SK-N-SH (cell line): ENCODE measurements at regions not wholly inside any gene's neighbourhood (a gene's known extent, or its start where the extent isn't known, plus 50 kb on each side); places are given as distances from the start of the nearest gene placed in this dataset.

Source experiments
- CTCF ChIA-PET: fragments of 300-600, 350-600 bp; formaldehyde crosslinking; extraction: SDS; loops from one replicate; lab custom pipeline; 2021; lab: Yijun Ruan, JAX
- POLR2A ChIA-PET: fragments of 350-600 bp; sonication (Branson Sonifier 250); formaldehyde crosslinking; extraction: SDS; loops from one replicate; lab custom pipeline; 2020; ENCODE audit warnings: antibody characterized with exemption, inconsistent platforms; lab: Yijun Ruan, JAX
- DNase-seq: peaks from one replicate; pipeline ENCODE4 v3.0.0; 2012
- H2AFZ ChIP-seq: fragments of 200-600 bp; sonication (generic); 2 replicates; pipeline ENCODE4 v1.8.1; 2016; ENCODE audit warnings: antibody characterized with exemption, mild to moderate bottlenecking, low read depth
- H3F3A ChIP-seq: fragments of 200-600 bp; sonication (generic); replicated peaks from 2 replicates; pipeline ENCODE3; 2016; ENCODE audit warnings: antibody characterized with exemption, mild to moderate bottlenecking; ENCODE audit not compliant: insufficient read depth
- H3K27ac ChIP-seq, 2 experiments: fragments of 200-500 bp in 1 of 2; fragments of 200-600 bp in 1 of 2; sonication (Bioruptor generic) in 1 of 2; sonication (generic), shearing (Covaris generic) in 1 of 2; 2 replicates each; pipeline versions ENCODE4 v1.5.1 to v1.6.1; 2014 to 2016; ENCODE audit warnings: low read depth in 2 of 2, inconsistent platforms in 1 of 2, low read length in 1 of 2, mild to moderate bottlenecking in 1 of 2, mixed read lengths in 1 of 2
- H3K27me3 ChIP-seq: fragments of 200-600 bp; sonication (generic), shearing (Covaris generic); 2 replicates; pipeline ENCODE4 v1.6.1; 2016; ENCODE audit warnings: mixed run types; ENCODE audit not compliant: insufficient read depth
- H3K36me3 ChIP-seq, 2 experiments: fragments of 200-500 bp in 1 of 2; fragments of 200-600 bp in 1 of 2; sonication (Bioruptor generic) in 1 of 2; sonication (generic) in 1 of 2; replicated peaks in 1 of 2; 2 replicates each; pipeline versions ENCODE3 to v1.5.1; 2014 to 2016; ENCODE audit warnings: low read length in 1 of 2, mild to moderate bottlenecking in 1 of 2; ENCODE audit not compliant: insufficient read depth in 2 of 2, control insufficient read depth in 1 of 2
- H3K4me1 ChIP-seq, 2 experiments: fragments of 200-500 bp in 1 of 2; fragments of 200-600 bp in 1 of 2; sonication (Bioruptor generic) in 1 of 2; sonication (generic), shearing (Covaris generic) in 1 of 2; 2 replicates each; pipeline versions ENCODE4 v1.5.1 to v1.6.1; 2014 to 2016; ENCODE audit warnings: low read depth in 1 of 2, low read length in 1 of 2, mixed run types in 1 of 2; ENCODE audit not compliant: insufficient read depth in 2 of 2, control insufficient read depth in 1 of 2
- H3K4me2 ChIP-seq: fragments of 200-600 bp; sonication (generic), shearing (Covaris generic); 2 replicates; pipeline ENCODE4 v1.6.1; 2017; ENCODE audit warnings: mixed run types
- H3K4me3 ChIP-seq, 2 experiments: fragments of 200-500 bp in 1 of 2; fragments of 200-600 bp in 1 of 2; sonication (Bioruptor generic) in 1 of 2; sonication (generic), shearing (Covaris generic) in 1 of 2; 2 replicates each; pipeline versions ENCODE4 v1.5.1 to v1.8.1; 2014 to 2016; ENCODE audit warnings: low read depth in 2 of 2, inconsistent platforms in 1 of 2, low read length in 1 of 2, mild to moderate bottlenecking in 1 of 2, mixed read lengths in 1 of 2, moderate library complexity in 1 of 2
- H3K79me2 ChIP-seq: fragments of 200-600 bp; sonication (generic); 2 replicates; pipeline ENCODE4 v1.8.1; 2017; ENCODE audit warnings: mild to moderate bottlenecking; ENCODE audit not compliant: insufficient read depth
- H3K9ac ChIP-seq: fragments of 200-600 bp; sonication (generic); 2 replicates; pipeline ENCODE4 v1.6.1; 2017; ENCODE audit warnings: mixed run types
- H3K9me2 ChIP-seq: fragments of 200-600 bp; sonication (generic); 2 replicates; pipeline ENCODE4 v1.6.1; 2017; ENCODE audit warnings: mixed run types
- H3K9me3 ChIP-seq: fragments of 200-600 bp; sonication (generic); 2 replicates; pipeline ENCODE4 v1.6.1; 2017; ENCODE audit warnings: mixed run types, mild to moderate bottlenecking, moderate library complexity
- H4K20me1 ChIP-seq: fragments of 200-600 bp; sonication (generic); 2 replicates; pipeline ENCODE4 v1.6.1; 2017; ENCODE audit warnings: mild to moderate bottlenecking, mixed run types; ENCODE audit not compliant: insufficient read depth
- GATA2 ChIP-seq: sonication (generic); formaldehyde crosslinking; IDR thresholded peaks from 2 replicates; pipeline ENCODE4 v1.5.0; 2020; ENCODE audit warnings: mild to moderate bottlenecking, missing genetic modification reagents
- MEF2A ChIP-seq: IDR thresholded peaks from 2 replicates; pipeline ENCODE4 v1.4.0; 2012; ENCODE audit warnings: low read depth, borderline replicate concordance
- MXI1 ChIP-seq: IDR thresholded peaks from 2 replicates; pipeline ENCODE4 v1.6.1; 2012; ENCODE audit warnings: mild to moderate bottlenecking, low read depth, low read length, improper control_type of control experiment
- NRF1 ChIP-seq: IDR thresholded peaks from 2 replicates; pipeline ENCODE4 v1.6.1; 2012; ENCODE audit warnings: low read depth, mild to moderate bottlenecking, low read length
- POLR2AphosphoS5 ChIP-seq: IDR thresholded peaks from 2 replicates; pipeline ENCODE4 v1.6.1; 2012; ENCODE audit warnings: low read depth, low read length
- RAD21 ChIP-seq: IDR thresholded peaks from 2 replicates; pipeline ENCODE4 v1.6.1; 2012; ENCODE audit warnings: mild to moderate bottlenecking, low read length
- REST ChIP-seq: IDR thresholded peaks from 2 replicates; pipeline ENCODE4 v1.6.1; 2012; ENCODE audit warnings: mild to moderate bottlenecking, low read depth, low read length, moderate library complexity
- RFX5 ChIP-seq: IDR thresholded peaks from 2 replicates; pipeline ENCODE4 v1.6.1; 2012; ENCODE audit warnings: mild to moderate bottlenecking, improper control_type of control experiment, low read length
- TCF12 ChIP-seq: IDR thresholded peaks from 2 replicates; pipeline ENCODE4 v1.4.0; 2012
- TEAD4 ChIP-seq: IDR thresholded peaks from 2 replicates; pipeline ENCODE4 v1.4.0; 2012; ENCODE audit warnings: mild to moderate bottlenecking, borderline replicate concordance; ENCODE audit not compliant: insufficient read depth
- USF1 ChIP-seq: IDR thresholded peaks from 2 replicates; pipeline ENCODE4 v1.4.0; 2012; ENCODE audit warnings: low read depth, borderline replicate concordance
- WGBS: methylation state at CpG from one replicate; pipeline ENCODE4 v1.1.6; 2017; ENCODE audit warnings: low lambda C conversion rate; 5-methylcytosine and 5-hydroxymethylcytosine counted together
- TF ChIP-seq, protein P1 (sequence below): IDR thresholded peaks from 2 replicates; pipeline ENCODE4 v1.4.0; 2012; ENCODE audit warnings: low read depth, borderline replicate concordance
- TF ChIP-seq, protein P2 (sequence below): fragments of 150-350 bp; IDR thresholded peaks from 2 replicates; pipeline ENCODE4 v1.6.1; 2017; ENCODE audit warnings: antibody characterized with exemption, low read length, low read depth, borderline replicate concordance
- TF ChIP-seq, protein P3 (sequence below): fragments of 150-350 bp; IDR thresholded peaks from 2 replicates; pipeline ENCODE4 v1.6.1; 2016; ENCODE audit warnings: mild to moderate bottlenecking, low read depth, low read length

DNA sequence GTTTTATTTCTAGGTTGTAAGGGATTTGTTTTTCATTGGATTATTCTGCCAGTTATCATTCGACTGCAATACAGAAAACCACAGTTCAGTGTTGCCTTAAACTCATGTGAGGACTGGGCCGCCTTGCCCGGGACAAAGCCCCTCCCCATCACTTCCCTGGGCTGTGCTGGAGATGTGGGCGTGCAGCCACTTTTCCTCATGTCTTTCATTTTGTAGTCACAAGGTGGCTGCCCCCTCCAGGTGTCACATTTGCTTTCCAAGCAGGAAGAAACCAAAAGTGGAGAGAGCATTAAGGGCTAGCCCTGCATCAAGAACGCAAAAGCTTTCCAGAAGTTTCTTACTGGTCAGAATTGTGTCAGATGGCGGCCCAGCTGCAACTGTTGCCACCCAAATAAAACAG, 492.5 kb upstream of the ID2 start:
- no peaks in the 10 kb centered on the region for H4K20me1 ChIP-seq
- H3K4me2 ChIP-seq, result no peak overlapping the region
- H3K79me2 ChIP-seq, result no peaks in the 10 kb centered on the region
- POLR2A ChIA-PET, result no interaction called here
- no peaks in the 10 kb centered on the region for H3K27me3 ChIP-seq
- H3K9me3 ChIP-seq, result no peaks in the 10 kb centered on the region
- no peak overlapping the region for H3K27ac ChIP-seq
- CTCF ChIA-PET, result interaction anchor here (1.0 to 1.2 kb wide), 2 partner anchors 17 to 41 kb away, joined by 3 read pairs; no protein-coding TSS in a partner anchor
- no peaks in the 10 kb centered on the region for H3K36me3 ChIP-seq
- DNase-seq, result no peak
- H3K4me1 ChIP-seq, result peaks cover 0 to 9% of the 10 kb centered on the region in 2 experiments; a peak in 2 of 4 replicates
- WGBS, result 81% methylated on average over 6 of the region's 6 CpGs
- no peak overlapping the region for H3K4me3 ChIP-seq
- no peak overlapping the region for H2AFZ ChIP-seq
- no peak overlapping the region for H3K9ac ChIP-seq
- no peaks in the 10 kb centered on the region for H3F3A ChIP-seq
- H3K9me2 ChIP-seq, result no peaks in the 10 kb centered on the region; the same call in 1 of the 2 replicates
- TF ChIP-seq NRF1, result no peak
- TF ChIP-seq REST, result no peak
- TF ChIP-seq RFX5, result no peak
- TF ChIP-seq RAD21, result no peak
- no peak for TF ChIP-seq MEF2A
- TF ChIP-seq, protein P1, sequence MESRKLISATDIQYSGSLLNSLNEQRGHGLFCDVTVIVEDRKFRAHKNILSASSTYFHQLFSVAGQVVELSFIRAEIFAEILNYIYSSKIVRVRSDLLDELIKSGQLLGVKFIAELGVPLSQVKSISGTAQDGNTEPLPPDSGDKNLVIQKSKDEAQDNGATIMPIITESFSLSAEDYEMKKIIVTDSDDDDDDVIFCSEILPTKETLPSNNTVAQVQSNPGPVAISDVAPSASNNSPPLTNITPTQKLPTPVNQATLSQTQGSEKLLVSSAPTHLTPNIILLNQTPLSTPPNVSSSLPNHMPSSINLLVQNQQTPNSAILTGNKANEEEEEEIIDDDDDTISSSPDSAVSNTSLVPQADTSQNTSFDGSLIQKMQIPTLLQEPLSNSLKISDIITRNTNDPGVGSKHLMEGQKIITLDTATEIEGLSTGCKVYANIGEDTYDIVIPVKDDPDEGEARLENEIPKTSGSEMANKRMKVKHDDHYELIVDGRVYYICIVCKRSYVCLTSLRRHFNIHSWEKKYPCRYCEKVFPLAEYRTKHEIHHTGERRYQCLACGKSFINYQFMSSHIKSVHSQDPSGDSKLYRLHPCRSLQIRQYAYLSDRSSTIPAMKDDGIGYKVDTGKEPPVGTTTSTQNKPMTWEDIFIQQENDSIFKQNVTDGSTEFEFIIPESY, result no peak
- TF ChIP-seq MXI1, result no peak
- TF ChIP-seq TCF12, result no peak
- TF ChIP-seq, protein P2, sequence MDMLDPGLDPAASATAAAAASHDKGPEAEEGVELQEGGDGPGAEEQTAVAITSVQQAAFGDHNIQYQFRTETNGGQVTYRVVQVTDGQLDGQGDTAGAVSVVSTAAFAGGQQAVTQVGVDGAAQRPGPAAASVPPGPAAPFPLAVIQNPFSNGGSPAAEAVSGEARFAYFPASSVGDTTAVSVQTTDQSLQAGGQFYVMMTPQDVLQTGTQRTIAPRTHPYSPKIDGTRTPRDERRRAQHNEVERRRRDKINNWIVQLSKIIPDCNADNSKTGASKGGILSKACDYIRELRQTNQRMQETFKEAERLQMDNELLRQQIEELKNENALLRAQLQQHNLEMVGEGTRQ, result no peak
- no peak for TF ChIP-seq USF1
- TF ChIP-seq, protein P3, sequence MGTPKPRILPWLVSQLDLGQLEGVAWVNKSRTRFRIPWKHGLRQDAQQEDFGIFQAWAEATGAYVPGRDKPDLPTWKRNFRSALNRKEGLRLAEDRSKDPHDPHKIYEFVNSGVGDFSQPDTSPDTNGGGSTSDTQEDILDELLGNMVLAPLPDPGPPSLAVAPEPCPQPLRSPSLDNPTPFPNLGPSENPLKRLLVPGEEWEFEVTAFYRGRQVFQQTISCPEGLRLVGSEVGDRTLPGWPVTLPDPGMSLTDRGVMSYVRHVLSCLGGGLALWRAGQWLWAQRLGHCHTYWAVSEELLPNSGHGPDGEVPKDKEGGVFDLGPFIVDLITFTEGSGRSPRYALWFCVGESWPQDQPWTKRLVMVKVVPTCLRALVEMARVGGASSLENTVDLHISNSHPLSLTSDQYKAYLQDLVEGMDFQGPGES, result no peak
- TF ChIP-seq POLR2AphosphoS5, result no peak
- no peak for TF ChIP-seq GATA2 (CRISPR knock-in tag)
- TF ChIP-seq TEAD4, result no peak
